C1 segment of cervical spinal cord (tissue), 14 donors: ENCODE measurements at regions not wholly inside any gene's neighbourhood (a gene's known extent, or its start where the extent isn't known, plus 50 kb on each side); places are given as distances from the start of the nearest gene placed in this dataset.

Experiments
- DNase-seq, 14 donors: peaks; one replicate each; lab custom pipeline; 2025; lab: John Stamatoyannopoulos, UW

DNA sequence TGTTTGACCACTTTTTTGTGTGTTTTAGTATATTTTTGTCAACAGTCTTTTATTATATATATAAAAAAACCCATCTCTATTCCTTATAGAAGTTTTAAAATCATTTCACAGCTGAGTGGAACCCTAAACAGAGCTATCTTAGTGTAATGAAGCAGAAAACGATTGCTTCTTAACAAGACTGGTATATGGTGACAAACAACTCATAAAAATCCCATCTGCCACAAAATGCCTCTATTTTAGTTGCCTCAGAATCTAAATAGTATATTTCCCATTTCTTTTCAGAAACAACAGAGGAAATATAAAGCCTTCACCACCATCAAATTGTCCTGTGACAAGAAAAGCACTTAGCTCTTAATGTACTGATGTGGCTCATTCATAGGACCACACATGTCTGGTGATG, 322.4 kb downstream of the ATP23 start:
- no peak for DNase-seq

DNA sequence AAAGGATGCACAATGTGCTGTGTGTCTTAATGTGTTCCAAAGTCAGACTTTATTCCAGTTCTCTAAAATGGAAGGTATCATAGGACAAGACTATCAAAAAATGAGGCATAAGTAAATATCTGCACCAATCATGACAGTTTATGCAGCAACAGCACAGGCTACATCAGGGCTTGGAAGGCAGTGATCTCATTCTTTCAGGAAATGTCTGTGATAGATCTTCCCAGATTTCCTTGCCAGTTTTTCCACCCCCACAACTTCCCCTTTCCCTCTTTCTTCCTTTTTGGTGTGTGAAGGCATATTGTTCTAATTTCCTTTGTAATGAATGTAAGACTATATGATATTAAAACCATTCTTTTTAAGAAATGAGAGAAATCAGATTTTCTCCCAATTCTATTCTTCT, 326.7 kb downstream of the ATP23 start:
- no peak for DNase-seq

GRCh38 chr12:58269476-58269875, 328.1 kb downstream of the ATP23 start:
- no peak for DNase-seq

GRCh38 chr12:58270966-58271705, 329.8 kb downstream of the ATP23 start:
- no peak for DNase-seq

- no peak for DNase-seq
These were observed 331.1 kb downstream of the ATP23 start for GRCh38 chr12:58272461-58272860.

- no peak for DNase-seq
These were observed 335.9 kb downstream of the ATP23 start for GRCh38 chr12:58277231-58277630.

DNA sequence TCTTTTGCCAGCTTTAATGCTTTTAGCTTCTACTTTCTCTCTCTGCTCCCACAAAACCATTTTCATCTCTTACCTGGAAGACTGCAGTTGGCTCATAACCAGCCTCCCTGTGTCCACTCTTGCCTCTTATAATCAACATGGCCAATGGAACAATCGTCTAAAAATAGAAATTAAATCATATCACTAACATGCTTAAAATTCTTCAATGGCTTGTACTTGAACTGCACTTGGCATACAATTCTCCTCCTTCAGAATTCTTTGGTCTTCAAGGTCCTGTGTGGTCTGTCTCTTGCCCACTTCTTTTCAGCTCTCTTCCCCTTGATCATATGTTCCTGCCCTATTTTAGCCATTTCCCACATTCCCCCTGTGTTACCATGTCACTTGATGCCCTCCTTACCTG, 342.2 kb downstream of the ATP23 start:
- DNase-seq = no peak

- no peak for DNase-seq
These were observed 344.2 kb downstream of the ATP23 start for GRCh38 chr12:58285551-58285950.

DNA sequence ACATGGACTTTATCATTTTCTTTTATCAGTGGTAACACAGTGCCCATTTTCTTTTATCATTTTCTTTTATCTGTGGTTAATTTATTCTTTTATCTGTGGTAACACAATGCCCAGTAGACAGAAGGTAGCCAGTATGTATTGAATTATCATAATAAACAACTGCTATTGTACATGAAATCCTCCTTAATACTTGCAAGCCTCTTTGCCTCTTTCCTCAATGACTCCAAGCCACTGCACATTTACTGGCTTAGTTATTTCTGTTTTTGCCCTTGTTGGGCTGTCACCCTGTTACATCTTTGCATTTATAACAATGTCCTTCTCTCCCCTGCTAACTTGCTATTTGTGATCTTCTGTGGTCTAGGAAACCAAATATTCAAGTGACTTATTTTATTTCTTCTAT, 345.0 kb downstream of the ATP23 start:
- no peak for DNase-seq

DNA sequence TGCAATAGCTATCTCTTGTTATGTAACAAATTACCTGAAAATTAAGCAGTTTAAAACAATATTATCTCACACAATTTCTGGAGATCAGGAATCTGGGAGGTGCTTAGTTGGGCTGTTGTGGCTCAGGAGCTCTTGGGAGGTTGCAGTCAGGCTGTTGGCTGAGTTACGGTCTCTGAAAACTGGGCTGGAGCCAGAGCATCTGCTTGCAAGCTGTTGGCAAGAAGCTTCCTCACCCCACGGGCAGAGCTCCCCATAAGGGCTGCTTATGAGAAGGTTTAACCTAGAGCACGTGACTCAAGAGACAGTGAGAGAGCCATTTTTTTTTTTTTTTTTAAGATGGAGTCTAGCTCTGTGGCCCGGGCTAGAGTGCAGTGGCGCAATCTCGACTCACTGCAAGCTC, 346.8 kb downstream of the ATP23 start:
- no peak for DNase-seq

DNA sequence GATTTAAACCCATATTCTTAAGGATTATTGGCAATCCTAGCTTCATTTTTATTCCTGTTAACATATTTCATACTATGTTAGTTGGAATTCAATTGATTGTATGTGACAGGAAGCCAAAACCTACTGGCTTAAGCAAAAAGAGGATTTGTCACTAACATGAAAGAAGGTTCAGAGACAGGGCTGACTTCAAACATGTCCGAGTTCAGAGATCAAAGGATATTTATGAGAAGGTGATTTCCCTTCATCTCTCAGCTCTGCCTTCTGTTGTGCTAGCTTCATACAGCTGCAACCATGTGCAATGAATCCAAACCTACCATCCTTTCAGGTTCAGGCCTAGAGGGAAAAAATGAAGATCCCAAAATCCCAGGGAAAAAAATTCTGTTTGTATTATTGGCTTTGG, 349.7 kb downstream of the ATP23 start:
- no peak for DNase-seq

DNA sequence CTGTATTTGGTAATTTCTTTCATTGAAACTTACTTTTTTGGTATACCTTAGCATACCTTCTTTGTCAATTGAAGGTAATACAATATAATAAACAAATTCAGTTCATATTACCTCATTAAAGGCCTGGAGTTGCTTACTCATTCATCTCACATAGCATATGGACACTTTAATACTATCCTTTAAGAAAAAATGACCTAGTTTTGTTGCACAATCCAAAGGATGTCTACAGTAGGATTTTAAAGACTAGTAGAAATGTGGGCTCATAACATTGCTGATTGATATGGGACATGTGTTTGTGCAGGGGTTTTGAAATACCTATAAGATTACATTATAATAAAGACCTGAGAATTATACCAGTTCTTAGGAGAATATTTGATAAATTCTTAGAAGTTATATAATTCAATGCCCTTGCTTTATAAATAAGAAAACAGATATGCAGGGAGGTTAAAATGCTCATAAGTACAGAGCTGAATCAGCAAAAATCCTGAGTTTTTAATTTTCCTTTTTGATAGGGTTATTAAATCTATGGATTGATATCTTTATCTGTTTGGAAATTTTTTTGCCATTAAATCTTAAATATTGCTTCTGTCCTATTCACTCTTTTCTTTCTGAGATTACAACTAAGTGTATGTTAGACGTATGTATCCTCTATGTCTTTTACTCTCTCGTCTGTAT, 352.1 kb downstream of the ATP23 start:
- no peak for DNase-seq

GRCh38 chr12:58295268-58295667, 353.9 kb downstream of the ATP23 start:
- no peak for DNase-seq

DNA sequence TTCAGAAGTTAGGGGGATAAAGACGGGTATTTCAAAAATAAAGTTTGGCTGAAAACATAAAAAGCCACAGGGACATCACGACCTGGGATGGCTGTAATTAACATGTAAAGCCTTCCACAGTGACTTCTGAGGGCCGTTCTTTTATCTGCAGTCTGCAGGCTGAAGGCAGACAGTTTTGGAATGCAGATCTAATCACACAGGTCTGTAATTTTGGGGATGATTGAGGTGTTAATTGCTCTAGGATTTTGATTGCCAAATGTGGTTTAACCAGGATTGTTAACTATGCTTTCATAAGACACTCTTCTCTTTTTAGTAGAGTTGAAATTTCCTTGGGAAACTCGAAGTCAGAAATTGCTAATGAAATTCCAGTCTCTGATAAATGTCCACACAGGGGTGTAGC, 355.5 kb downstream of the ATP23 start:
- DNase-seq = no peak

DNA sequence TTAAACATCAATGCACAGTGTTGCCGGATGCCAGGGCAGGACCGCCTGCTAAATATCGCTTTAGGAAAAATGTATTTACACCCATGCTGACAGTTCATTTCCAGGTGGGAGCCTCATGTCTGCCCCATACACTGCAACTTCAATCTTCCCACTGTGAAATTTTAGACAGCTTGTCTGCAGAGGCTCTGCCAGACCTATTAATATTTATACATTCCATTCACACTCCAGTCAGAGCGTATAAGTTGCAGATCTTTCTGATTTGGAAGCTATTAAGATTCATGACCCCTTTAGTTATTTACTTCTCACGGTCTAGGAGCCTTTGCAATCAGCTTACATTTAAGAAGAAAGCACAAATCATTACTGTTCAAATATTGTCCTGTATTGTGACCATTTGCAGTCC, 357.4 kb downstream of the ATP23 start:
- DNase-seq = no peak

- DNase-seq = no peak
These were observed 358.0 kb downstream of the ATP23 start for GRCh38 chr12:58299371-58299770.

DNA sequence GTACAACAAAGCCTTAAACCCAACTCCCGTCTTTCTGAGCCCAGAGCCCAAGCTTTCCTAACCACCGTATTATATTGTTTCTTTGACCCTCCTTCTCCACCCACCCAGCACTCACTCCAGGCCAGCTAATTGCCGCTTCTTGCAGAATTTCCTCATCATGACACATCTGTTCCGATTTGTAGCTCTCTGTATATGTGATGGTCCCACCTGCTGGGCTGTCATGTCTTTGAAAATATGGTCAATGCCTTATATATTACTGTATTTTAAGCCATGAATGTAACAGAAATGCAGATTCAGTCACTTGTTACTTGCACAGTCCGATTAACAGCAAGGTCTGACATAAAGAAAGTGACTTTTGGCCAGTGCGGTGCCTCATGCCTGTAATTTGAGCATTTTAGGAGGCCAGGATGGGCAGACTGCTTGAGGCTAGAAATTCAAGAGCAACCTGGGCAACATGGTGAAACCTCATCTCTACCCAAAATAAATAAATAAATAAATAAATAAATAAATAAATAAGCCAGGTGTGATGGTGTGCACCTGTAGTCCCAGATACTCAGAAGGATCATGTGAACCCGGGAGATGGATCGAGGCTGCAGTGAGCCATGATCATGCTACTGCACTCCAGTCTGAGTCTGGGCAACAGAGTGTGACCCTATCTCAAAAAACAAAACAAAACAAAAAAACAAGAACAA, 359.8 kb downstream of the ATP23 start:
- DNase-seq = no peak

DNA sequence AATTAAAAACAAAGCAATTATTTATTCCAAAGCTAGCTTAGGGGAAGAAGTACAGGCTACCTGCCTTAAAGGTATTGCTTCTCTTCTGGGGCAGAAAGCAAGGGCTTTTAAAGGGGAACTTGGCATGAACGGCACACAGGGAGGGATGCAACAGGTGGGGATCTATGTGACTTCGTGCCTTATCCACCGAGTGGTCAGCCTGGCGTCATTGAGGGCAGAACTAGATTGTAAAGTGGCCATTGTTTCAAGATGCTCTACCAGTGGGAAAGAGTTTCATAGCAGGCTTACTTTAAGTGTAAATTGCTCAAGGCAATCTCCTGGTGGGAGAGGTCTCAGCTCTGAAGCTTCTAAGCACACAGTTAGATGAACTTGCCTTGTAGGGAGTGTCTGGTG, 360.4 kb downstream of the ATP23 start:
- DNase-seq = no peak

GRCh38 chr12:58302487-58303011, 361.2 kb downstream of the ATP23 start:
- no peak for DNase-seq

- DNase-seq = no peak
These were observed 365.1 kb downstream of the ATP23 start for GRCh38 chr12:58306266-58307000.

- DNase-seq = no peak
These were observed 368.4 kb downstream of the ATP23 start for GRCh38 chr12:58309806-58310205.

DNA sequence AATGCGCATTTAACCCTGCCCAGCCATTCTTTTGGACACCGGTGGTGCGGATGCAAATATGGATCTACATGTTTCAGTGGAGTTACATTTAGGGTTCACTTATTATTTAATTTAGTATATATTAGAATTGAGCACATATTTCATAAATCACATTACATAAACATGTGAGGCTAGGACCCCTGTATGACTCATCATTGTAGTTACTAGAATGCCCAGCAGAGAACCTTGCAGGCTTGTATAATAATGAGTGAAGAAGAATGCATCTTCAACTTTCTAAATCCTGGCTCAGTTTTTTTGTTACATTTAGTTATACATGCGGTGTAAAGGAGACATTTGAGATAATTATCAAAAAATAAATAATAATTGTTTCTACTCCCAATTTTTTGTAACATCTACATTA, 369.0 kb downstream of the ATP23 start:
- no peak for DNase-seq
